Neural cell (in vitro differentiated cells): ENCODE measurements at regions not wholly inside any gene's neighbourhood (a gene's known extent, or its start where the extent isn't known, plus 50 kb on each side); places are given as distances from the start of the nearest gene placed in this dataset.

Experiments used
- EP300 ChIP-seq: fragments of 450-650 bp; conservative IDR thresholded peaks from 2 replicates; pipeline ENCODE4 v1.6.1; 2014; ENCODE audit warnings: antibody characterized with exemption, mild to moderate bottlenecking, moderate library complexity; ENCODE audit not compliant: poor library complexity, severe bottlenecking
- POLR2AphosphoS5 ChIP-seq: IDR thresholded peaks from 2 replicates; pipeline ENCODE4 v1.6.1; 2012
- TF ChIP-seq, protein P1 (sequence below): fragments of 450-650 bp; IDR thresholded peaks from 2 replicates; pipeline ENCODE4 v1.5.1; 2014; ENCODE audit warnings: antibody characterized with exemption, mild to moderate bottlenecking, moderate library complexity; ENCODE audit not compliant: poor library complexity, severe bottlenecking
- TF ChIP-seq, protein P2 (sequence below): IDR thresholded peaks from 2 replicates; pipeline ENCODE4 v1.6.1; 2012; ENCODE audit warnings: borderline replicate concordance

DNA sequence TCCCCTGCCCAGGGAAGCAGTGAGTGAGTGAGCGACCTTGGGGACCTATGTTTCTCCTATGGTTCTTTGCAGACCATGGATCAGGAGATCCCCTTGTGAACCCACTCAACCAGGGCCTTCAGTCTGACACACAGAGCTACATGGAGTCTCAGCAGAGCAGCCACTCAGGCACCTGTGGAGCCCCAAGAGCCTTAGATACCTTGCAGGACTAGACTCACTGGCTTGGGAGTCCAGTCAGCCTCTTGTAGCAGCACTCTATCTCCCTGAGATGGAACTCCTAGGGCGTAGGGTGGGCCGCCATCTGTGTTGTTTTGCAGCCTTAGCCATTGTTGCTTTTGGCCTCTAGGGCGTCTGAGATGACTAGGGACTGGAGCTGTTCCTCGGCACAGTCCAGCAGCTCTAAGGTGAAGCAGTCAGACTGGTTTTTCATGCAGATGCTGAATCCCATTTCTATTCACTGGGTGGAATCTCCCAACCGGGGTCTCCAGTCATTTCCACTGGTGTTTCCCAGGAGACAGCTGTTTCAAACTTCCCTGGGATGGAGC is 284.6 kb upstream of the RPS23 start:
- TF ChIP-seq, protein P1, sequence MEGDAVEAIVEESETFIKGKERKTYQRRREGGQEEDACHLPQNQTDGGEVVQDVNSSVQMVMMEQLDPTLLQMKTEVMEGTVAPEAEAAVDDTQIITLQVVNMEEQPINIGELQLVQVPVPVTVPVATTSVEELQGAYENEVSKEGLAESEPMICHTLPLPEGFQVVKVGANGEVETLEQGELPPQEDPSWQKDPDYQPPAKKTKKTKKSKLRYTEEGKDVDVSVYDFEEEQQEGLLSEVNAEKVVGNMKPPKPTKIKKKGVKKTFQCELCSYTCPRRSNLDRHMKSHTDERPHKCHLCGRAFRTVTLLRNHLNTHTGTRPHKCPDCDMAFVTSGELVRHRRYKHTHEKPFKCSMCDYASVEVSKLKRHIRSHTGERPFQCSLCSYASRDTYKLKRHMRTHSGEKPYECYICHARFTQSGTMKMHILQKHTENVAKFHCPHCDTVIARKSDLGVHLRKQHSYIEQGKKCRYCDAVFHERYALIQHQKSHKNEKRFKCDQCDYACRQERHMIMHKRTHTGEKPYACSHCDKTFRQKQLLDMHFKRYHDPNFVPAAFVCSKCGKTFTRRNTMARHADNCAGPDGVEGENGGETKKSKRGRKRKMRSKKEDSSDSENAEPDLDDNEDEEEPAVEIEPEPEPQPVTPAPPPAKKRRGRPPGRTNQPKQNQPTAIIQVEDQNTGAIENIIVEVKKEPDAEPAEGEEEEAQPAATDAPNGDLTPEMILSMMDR = no peak
- TF ChIP-seq, protein P2, sequence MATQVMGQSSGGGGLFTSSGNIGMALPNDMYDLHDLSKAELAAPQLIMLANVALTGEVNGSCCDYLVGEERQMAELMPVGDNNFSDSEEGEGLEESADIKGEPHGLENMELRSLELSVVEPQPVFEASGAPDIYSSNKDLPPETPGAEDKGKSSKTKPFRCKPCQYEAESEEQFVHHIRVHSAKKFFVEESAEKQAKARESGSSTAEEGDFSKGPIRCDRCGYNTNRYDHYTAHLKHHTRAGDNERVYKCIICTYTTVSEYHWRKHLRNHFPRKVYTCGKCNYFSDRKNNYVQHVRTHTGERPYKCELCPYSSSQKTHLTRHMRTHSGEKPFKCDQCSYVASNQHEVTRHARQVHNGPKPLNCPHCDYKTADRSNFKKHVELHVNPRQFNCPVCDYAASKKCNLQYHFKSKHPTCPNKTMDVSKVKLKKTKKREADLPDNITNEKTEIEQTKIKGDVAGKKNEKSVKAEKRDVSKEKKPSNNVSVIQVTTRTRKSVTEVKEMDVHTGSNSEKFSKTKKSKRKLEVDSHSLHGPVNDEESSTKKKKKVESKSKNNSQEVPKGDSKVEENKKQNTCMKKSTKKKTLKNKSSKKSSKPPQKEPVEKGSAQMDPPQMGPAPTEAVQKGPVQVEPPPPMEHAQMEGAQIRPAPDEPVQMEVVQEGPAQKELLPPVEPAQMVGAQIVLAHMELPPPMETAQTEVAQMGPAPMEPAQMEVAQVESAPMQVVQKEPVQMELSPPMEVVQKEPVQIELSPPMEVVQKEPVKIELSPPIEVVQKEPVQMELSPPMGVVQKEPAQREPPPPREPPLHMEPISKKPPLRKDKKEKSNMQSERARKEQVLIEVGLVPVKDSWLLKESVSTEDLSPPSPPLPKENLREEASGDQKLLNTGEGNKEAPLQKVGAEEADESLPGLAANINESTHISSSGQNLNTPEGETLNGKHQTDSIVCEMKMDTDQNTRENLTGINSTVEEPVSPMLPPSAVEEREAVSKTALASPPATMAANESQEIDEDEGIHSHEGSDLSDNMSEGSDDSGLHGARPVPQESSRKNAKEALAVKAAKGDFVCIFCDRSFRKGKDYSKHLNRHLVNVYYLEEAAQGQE = no peak
- TF ChIP-seq POLR2AphosphoS5 = no peak
- TF ChIP-seq EP300 = no peak
